Brain microvascular endothelial cell (primary cell): ENCODE measurements at regions not wholly inside any gene's neighbourhood (a gene's known extent, or its start where the extent isn't known, plus 50 kb on each side); places are given as distances from the start of the nearest gene placed in this dataset.

Source experiments
- DNase-seq: peaks from one replicate; pipeline ENCODE4 v3.0.0-alpha.2; 2020
- H3K27ac ChIP-seq: fragments of 250-450 bp; sonication (Bioruptor Pico); 2 replicates; pipeline ENCODE4 v1.5.1; 2020; ENCODE audit warnings: mild to moderate bottlenecking, moderate library complexity
- H3K27me3 ChIP-seq: fragments of 250-450 bp; sonication (Bioruptor Pico); replicated peaks from 2 replicates; pipeline ENCODE4 v1.5.1; 2020; ENCODE audit warnings: mild to moderate bottlenecking
- H3K36me3 ChIP-seq: fragments of 250-450 bp; sonication (Bioruptor Pico); replicated peaks from 2 replicates; pipeline ENCODE4 v1.5.1; 2020; ENCODE audit warnings: mild to moderate bottlenecking
- H3K4me3 ChIP-seq: 2 replicates; pipeline ENCODE4 v1.5.1; 2011; ENCODE audit warnings: low read depth, mild to moderate bottlenecking, control low read depth, low read length, moderate library complexity
- CTCF ChIP-seq: IDR thresholded peaks from 2 replicates; pipeline ENCODE4 v1.5.1; 2011; ENCODE audit warnings: low read depth, mild to moderate bottlenecking, moderate library complexity, low read length, control low read depth, inconsistent platforms; ENCODE audit errors: missing control alignments
- in situ Hi-C: cut with HindIII; loops from 2 replicates; pipeline ENCODE4 v1.10.0; 2017; ENCODE audit warnings: low sequenced_read_pairs, low pct_ligation_motif_present

- H3K27ac ChIP-seq, result no peak overlapping the region
- H3K36me3 ChIP-seq, result no peaks in the 10 kb centered on the region
- no peak for DNase-seq
- no peak overlapping the region for H3K4me3 ChIP-seq
- TF ChIP-seq CTCF, result no peak
- no peaks in the 10 kb centered on the region for H3K27me3 ChIP-seq
- in situ Hi-C loops, result no loop called here
These were observed 419.7 kb upstream of the PRICKLE1 start for GRCh38 chr12:43008953-43009845.

GRCh38 chr12:43004908-43005307 is 415.4 kb upstream of the PRICKLE1 start:
- H3K36me3 ChIP-seq, result no peaks in the 10 kb centered on the region
- DNase-seq, result no peak
- no peak overlapping the region for H3K4me3 ChIP-seq
- TF ChIP-seq CTCF, result no peak
- in situ Hi-C loops, result no loop called here
- H3K27ac ChIP-seq, result no peak overlapping the region
- H3K27me3 ChIP-seq, result no peaks in the 10 kb centered on the region

- Histone ChIP-seq H3K27ac (no peak overlapping the region), H3K27me3 (no peaks in the 10 kb centered on the region), H3K4me3 (no peak overlapping the region), H3K36me3 (no peaks in the 10 kb centered on the region)
- DNase-seq, result no peak
- in situ Hi-C loops, result no loop called here
- TF ChIP-seq CTCF, result no peak
These were observed 414.6 kb upstream of the PRICKLE1 start for GRCh38 chr12:43004141-43004540.

GRCh38 chr12:42996869-42997431 is 407.4 kb upstream of the PRICKLE1 start:
- no peak overlapping the region for H3K4me3 ChIP-seq
- no peak overlapping the region for H3K27ac ChIP-seq
- TF ChIP-seq CTCF, result no peak
- DNase-seq, result no peak
- H3K36me3 ChIP-seq, result no peaks in the 10 kb centered on the region
- no peaks in the 10 kb centered on the region for H3K27me3 ChIP-seq
- in situ Hi-C loops, result no loop called here

GRCh38 chr12:42992826-42993225 is 403.3 kb upstream of the PRICKLE1 start:
- no peaks in the 10 kb centered on the region for H3K36me3 ChIP-seq
- no peak overlapping the region for H3K27ac ChIP-seq
- no peak for DNase-seq
- in situ Hi-C loops, result no loop called here
- TF ChIP-seq CTCF, result no peak
- H3K4me3 ChIP-seq, result no peak overlapping the region
- H3K27me3 ChIP-seq, result no peaks in the 10 kb centered on the region
